GM13977 (cell line): ENCODE measurements at regions not wholly inside any gene's neighbourhood (a gene's known extent, or its start where the extent isn't known, plus 50 kb on each side); places are given as distances from the start of the nearest gene placed in this dataset.

Experiments used
- DNase-seq: peaks from one replicate; pipeline ENCODE4 v3.0.0; 2012; ENCODE audit warnings: low spot score
- CTCF ChIP-seq: IDR thresholded peaks from 2 replicates; pipeline ENCODE4 v1.5.1; 2012; ENCODE audit warnings: mild to moderate bottlenecking, control low read depth; ENCODE audit not compliant: insufficient read depth; ENCODE audit errors: extremely low read depth, missing control alignments
- in situ Hi-C: fragments of 300-500 bp; cut with MboI; formaldehyde crosslinking; loops from one replicate; pipeline ENCODE4 v1.12.0; 2022; ENCODE audit warnings: low sequenced_read_pairs, low pct_unique_long_range_greater_than_20kb, mixed read lengths, inconsistent platforms; ENCODE audit not compliant: unreplicated experiment

GRCh38 chr15:69781411-69782125, 316.1 kb downstream of the TLE3 start:
- no peak for DNase-seq
- in situ Hi-C loops, result no loop called here

GRCh38 chr15:69782139-69782658, 315.5 kb downstream of the TLE3 start:
- in situ Hi-C loops, result no loop called here
- TF ChIP-seq CTCF, result no peak
- no peak for DNase-seq

More at GRCh38 chr15:69781411-69782125, 316.1 kb downstream of the TLE3 start:
- TF ChIP-seq CTCF, result no peak

GRCh38 chr15:69782809-69783208, 314.9 kb downstream of the TLE3 start:
- no peak for DNase-seq
- in situ Hi-C loops, result no loop called here
- no peak for TF ChIP-seq CTCF

- no peak for DNase-seq
- no peak for TF ChIP-seq CTCF
- in situ Hi-C loops, result no loop called here
These were observed 314.5 kb downstream of the TLE3 start for GRCh38 chr15:69783211-69783610.

- in situ Hi-C loops, result no loop called here
- DNase-seq, result no peak
- TF ChIP-seq CTCF, result no peak
These were observed 312.7 kb downstream of the TLE3 start for GRCh38 chr15:69784798-69785566.

- in situ Hi-C loops, result no loop called here
- no peak for TF ChIP-seq CTCF
- no peak for DNase-seq
These were observed 311.5 kb downstream of the TLE3 start for GRCh38 chr15:69786136-69786701.
